SIG-M5 treated with dmso at 0.1 percent for 504 hours (cell line): ENCODE measurements at regions not wholly inside any gene's neighbourhood (a gene's known extent, or its start where the extent isn't known, plus 50 kb on each side); places are given as distances from the start of the nearest gene placed in this dataset.

Experiments
- DNase-seq: peaks from one replicate; lab custom pipeline; 2025; ENCODE audit not compliant: unreplicated experiment; lab: John Stamatoyannopoulos, UW

GRCh38 chr21:27507695-27508094 is 540.8 kb upstream of the ADAMTS5 start:
- no peak for DNase-seq

DNA sequence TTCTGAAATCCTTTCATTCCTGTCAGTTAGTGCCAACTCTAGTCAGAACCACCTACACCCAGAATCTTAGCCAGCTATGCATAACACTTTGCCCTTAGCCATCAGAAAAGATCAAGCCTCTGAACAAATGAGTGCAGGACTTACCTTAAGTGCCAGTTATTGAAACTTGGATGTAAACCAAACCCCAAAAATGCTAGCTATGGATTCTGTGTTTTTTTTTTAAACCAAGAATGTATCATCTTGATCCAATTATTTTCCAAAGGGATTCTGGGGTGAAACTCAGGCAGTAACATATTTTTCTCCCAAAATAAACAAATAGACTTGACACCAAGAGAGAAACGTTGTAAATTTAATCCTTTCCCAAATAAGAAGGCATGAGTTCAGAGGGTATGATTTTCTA is 538.6 kb upstream of the ADAMTS5 start:
- DNase-seq: no peak

DNA sequence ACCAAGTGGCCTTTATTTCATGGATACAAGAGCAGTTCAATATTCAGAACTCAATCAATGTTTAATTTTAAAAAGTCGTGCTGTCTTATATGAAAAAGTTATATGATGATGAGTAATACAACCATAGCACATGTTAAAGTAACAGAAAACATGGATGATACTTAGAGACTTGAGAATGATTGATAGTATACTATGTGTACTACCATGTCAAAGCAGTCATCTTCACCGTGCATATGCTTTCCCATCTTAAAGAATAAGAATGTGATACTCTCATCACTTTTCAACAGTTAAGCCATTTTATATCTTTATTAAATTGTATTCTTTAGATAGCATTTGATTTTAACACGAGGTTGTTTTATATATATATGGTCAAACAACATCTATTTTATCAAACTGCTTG is 535.9 kb upstream of the ADAMTS5 start:
- DNase-seq: no peak

DNA sequence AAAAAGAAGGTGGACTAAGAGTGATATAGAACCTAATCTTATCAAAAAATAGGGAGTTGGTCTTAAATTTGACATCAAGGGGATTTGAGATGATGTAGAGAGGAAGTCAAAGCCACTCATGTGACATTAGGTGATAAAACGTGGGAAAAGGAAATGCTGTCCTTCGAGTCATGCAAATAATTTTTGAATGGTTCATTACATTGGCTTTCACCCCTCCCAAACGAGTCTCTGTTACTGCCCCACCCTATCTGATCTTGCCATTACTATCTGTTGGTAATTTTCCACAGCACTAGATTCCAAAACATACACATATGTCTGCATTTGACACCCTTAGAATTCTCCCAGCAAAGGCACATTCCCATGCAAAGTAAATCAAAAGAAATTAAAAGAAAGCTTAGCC is 531.1 kb upstream of the ADAMTS5 start:
- DNase-seq: no peak

- no peak for DNase-seq
Measured at GRCh38 chr21:27495836-27496235, 528.9 kb upstream of the ADAMTS5 start.

GRCh38 chr21:27493542-27493941 is 526.7 kb upstream of the ADAMTS5 start:
- no peak for DNase-seq

- no peak for DNase-seq
Measured at GRCh38 chr21:27487676-27488075, 520.8 kb upstream of the ADAMTS5 start.

DNA sequence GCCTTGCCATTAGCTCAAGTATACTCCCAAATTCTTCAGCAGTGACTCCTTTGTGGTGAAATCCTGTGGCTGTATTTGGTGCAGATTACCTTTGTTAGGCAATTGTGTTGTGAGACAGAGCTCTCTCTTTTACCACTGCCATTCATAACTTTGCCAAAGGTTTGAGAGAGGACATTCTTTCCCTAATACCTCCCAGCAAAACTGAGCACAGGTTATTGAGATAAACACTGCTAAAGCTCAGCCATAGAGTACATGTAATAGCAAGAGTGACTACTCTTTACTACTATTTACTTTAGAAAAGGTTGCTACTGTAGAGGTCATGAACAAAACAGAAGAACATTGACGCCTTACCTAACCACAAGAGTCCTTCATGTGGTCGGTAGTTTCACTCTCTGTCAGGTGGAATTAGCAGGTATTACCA is 514.0 kb upstream of the ADAMTS5 start:
- no peak for DNase-seq

DNA sequence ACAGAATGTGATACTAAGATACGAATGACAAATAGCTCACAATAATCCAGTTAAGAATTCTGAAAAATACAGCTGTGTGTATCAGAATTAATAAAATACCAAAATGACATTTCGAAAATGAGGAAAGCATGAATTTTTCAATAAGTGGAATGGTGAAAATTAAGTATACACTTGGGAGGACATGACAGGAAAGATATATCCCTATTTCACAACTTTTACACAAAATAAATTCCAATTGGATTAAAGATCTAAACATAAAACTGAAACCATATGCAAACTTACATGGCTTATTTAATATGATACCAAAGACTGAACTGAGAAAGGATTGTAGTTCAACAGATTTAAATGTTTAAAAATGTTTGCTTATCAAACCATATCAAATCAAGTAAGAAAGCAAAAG is 510.4 kb upstream of the ADAMTS5 start:
- DNase-seq: no peak

- no peak for DNase-seq
Measured at GRCh38 chr21:27476696-27477095, 509.8 kb upstream of the ADAMTS5 start.

- DNase-seq: no peak
Measured at GRCh38 chr21:27475363-27475955, 508.6 kb upstream of the ADAMTS5 start.

GRCh38 chr21:27467366-27467765 is 500.5 kb upstream of the ADAMTS5 start:
- DNase-seq: no peak

- DNase-seq: no peak
Measured at GRCh38 chr21:27466140-27466539, 499.3 kb upstream of the ADAMTS5 start.

- DNase-seq: no peak
Measured at GRCh38 chr21:27464648-27465047, 497.8 kb upstream of the ADAMTS5 start.

- DNase-seq: no peak
Measured at GRCh38 chr21:27462726-27463125, 495.8 kb upstream of the ADAMTS5 start.

- DNase-seq: no peak
Measured at GRCh38 chr21:27454234-27454633, 487.3 kb upstream of the ADAMTS5 start.

DNA sequence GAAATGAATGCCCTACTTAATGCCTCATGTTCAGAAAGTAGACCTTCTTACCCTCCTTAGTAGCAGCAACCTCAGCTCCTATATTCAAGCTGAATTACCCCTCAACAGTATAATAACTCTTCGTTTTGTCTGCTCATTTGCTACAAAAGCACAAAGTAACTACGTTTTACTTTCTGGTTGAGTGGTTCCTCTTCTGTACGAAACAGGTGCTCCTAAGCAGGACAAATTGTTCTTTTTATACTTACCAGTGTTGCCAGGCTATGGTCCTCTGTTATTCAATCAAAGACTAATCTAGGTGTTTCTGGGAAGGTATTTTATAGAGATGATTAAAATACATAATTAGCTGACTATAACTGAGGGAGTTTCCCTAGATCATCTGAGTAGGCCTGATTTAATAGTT is 484.2 kb upstream of the ADAMTS5 start:
- no peak for DNase-seq

GRCh38 chr21:27450216-27450615 is 483.3 kb upstream of the ADAMTS5 start:
- DNase-seq: no peak

DNA sequence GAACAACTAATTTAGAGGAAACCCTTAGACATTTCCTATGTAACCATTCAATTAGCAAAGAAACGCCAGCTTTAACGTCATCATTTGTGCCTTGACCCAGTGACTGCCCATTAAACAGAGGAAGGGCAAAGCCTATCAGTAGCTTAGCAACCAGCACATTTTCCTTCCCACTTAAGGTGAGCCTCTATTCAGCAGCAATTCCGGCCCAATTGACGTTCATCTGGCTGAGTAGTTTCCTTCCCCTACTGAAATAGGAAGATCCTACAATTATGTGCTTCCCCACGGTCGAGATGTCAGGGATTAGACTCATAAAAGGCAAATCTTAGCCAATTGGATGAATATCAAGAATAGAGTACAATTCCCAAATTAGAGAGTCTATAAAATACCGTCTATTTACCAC is 482.1 kb upstream of the ADAMTS5 start:
- DNase-seq: no peak

- DNase-seq: no peak
Measured at GRCh38 chr21:27447843-27448242, 481.0 kb upstream of the ADAMTS5 start.

GRCh38 chr21:27429710-27430341 is 462.9 kb upstream of the ADAMTS5 start:
- DNase-seq: no peak

DNA sequence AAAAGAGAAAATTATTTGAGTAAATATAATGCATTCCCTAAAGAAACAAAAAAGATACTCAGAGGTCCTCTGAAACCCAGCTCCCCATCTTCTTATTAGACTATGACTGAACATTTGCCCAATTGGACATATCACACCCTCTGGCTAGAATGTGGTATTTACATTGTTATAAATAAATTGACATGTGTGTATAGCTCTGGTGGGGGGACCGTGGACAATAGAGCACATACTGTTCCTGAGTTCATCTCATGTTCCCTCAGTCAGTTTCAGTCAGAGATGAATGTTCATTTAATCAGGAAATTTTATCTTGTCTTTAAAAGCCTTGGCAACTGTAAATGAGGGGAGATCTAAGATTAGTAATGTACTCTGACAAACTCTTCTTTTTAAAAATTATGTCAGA is 459.3 kb upstream of the ADAMTS5 start:
- no peak for DNase-seq

DNA sequence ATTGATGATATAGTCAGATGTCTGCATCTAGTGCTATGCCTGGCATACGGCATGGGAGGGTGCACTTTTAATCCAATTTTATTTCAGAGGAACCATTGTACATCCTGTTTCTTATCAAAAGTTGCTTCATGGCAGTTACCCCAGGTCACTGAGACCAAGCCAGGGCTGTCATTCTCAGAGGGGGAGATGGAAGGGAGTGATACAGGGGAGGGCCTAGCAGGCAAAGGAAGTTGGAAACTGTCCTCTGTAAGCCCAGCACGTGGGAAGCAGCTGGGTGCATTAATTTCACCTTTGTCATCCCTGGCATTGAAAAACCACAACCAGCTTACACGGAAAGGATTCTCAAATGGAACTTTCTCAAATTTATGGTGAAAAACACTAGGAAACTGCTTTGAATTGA is 458.7 kb upstream of the ADAMTS5 start:
- no peak for DNase-seq
